GM18909 (cell line): ENCODE measurements at regions not wholly inside any gene's neighbourhood (a gene's known extent, or its start where the extent isn't known, plus 50 kb on each side); places are given as distances from the start of the nearest gene placed in this dataset.

Source experiments
- ATAC-seq: cut with Tn5 transposase; IDR thresholded peaks from one replicate; pipeline ENCODE4 v1.9.1; 2021; ENCODE audit warnings: mild to moderate bottlenecking; ENCODE audit not compliant: unreplicated experiment, poor library complexity

DNA sequence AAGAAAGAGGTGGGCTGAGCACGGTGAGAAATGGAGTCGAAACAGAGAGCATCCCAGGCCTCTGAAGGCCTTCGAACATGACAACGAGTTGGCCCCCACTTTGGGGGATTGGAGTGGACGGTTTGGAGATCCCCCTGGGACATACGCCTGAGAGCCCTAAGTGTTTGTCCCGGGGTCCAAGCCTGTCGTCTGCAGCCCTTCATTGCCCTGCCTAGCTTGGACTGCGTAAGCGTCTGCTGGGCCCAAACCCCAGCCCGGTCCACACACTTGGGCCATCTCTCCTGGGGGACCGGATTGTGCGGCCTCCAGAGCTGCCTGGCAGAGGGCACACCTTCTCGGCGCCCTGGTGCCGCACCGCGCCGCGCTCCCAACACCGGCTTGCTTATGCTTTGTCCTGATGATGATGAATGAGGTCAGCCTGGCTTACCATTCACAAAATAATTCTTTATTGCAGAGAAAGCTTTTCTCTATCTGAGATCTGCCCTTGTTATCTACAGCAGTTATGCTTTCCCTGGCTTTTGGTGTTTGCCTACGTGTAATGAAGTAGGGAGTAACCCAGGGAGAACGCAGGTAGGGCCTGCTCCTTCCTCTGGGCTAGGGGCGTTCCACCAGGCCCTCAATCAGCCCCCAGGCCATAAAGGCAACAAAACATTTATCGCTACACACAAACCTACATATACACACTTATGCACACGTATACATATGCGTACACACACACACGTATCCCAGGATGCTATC lies 85.9 kb upstream of the PPARA start:
- no peak for ATAC-seq

- ATAC-seq, result no peak
Observed at GRCh38 chr22:46064966-46065666, 85.2 kb upstream of the PPARA start.

DNA sequence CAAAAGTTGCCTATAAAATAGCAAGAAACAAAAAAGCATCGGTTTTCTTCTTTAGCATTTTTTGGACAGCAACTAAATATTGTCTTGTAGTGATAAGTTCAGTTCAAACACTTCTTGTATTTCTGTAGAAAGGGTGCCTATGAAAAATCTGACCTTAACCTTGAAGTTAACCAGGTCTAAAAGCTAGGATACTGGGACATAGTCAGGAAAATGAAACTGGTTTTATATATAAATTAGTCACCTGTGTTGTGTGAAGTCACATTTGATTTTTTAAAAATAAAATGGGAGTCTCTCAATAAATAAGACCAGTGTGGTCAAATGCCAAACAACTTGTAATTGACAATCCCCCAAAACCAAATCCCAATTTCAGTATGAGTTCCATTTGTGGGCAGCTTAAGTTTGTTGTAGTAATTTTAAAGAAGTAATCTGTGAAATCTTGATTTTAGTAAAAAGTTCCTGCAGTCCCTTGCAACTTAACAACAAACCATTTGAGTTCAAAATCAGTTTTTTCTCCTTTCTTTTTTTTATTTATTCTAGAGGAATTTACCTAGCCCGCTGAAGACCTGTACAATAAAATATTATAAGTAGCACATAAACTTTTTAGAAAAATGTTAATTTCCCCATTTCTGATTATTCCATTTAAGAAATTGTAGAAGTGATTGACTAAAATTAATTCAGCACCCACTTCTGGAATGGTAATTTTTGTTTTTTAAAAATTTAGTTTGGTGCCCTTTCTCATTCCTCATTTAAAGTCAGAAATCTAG lies 84.5 kb upstream of the PPARA start:
- ATAC-seq, result no peak

DNA sequence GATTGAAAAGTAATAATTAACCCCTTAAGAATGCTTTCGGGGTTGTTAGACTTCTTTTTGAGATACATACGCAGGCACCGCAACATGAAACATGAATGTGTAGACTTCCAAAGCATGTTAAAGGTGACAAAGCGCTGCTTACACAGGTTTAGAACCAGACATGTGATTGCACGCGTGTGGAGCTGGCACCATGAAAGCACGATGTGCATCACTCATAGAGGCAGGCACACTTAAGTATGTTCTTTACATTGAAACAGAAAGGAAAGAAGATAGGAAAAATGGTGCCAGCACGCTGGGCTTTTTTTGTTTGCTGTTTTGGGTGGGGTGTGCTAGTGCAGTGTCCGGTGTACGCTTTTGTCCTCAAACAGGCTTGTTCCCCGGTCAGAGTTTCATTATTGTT lies 83.6 kb upstream of the PPARA start:
- ATAC-seq, result no peak

- no peak for ATAC-seq
Observed at GRCh38 chr22:46067159-46068111, 82.9 kb upstream of the PPARA start.

DNA sequence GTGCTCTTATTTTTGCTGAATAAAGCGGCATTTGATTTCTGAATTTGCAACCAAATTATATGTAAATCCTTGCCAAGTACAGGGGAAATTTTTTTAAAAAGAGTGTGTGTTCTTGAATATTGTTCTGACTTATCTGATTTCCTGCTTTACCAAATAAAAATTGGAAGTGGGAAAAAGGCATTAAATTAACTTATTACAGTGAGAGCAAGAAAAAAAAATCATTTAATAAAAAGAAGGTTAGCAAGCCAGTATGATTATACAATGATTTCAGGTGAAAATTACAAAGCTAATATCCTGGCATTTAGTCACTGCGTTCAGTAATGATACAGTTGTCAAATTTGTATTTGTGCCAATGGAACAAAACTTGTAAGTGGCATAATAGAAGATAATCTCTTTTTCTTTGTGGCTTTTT lies 82.1 kb upstream of the PPARA start:
- ATAC-seq, result no peak

DNA sequence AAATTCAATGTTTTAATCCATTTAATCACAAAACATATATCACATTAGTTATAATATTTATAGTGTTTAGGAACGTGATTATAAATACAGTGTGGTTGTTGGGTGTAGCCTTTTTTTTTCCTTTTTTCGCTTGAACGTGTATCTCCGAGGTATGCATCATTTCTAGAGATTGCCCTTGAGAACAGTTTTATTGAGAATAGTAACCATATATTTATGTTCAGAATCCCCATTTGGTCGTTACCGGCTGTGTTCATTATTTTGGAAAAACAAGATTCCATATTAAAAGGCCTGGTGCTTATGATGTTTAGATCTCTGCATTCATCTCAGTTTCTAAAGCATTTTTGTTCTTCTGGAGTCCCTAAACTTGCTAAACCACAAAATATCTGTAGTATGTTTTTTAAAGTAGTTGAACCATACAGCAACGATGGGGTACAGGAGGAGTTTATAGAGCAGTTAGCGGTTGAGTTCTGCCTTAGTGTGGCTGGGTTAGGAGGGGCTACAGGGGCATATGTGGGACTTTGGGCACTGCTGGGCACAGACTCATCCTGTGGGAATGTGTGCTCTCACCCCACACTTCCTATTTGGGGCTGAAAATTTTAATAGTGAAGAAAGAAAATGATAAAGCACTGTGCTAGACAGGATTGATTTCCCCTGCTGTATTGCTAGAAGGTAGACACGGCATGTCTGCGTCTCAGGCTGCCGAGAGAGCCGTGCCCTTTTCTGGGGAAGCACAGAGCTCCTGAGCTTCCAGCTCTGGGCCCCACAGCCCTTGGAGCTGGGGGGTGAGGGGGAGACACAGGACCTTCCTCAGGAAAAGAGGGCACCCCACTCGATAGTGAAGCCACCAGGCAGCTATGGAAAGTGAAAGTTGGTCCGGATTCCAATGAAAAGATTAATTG lies 81.5 kb upstream of the PPARA start:
- no peak for ATAC-seq

DNA sequence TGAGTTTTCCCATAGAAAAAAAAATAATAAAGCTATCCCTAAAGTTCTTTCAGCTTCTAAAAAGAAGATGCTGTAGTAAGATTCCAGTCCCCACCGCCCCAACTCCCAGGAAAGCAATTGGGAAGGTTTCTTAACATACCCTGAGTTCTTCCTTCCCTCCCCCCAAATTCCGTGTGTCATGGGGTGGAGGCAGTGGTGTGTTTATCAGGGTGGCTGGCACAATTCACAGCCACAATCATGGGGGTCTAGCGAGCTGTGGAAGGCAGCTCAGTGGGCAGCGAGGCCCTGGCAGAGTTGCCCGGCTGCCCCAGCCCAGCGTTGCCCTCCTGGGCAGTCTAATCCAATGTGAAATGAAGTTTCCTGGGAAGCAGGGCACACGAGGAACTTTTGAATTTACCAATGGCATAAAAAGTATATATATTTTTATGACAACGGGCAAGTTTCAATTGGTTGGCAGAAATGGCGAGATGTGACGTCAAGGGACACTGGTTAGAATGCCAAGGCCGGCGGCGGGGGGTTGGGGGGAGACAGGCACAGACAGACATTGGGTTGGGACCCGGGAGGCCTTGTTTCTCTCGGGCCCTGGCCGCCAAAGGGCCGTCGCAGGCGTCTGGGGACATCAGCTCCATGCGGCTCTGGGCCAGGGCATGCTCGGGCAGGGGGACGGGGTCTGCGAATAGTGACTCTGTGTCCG lies 80.7 kb upstream of the PPARA start:
- ATAC-seq, result peak; percentile 3

DNA sequence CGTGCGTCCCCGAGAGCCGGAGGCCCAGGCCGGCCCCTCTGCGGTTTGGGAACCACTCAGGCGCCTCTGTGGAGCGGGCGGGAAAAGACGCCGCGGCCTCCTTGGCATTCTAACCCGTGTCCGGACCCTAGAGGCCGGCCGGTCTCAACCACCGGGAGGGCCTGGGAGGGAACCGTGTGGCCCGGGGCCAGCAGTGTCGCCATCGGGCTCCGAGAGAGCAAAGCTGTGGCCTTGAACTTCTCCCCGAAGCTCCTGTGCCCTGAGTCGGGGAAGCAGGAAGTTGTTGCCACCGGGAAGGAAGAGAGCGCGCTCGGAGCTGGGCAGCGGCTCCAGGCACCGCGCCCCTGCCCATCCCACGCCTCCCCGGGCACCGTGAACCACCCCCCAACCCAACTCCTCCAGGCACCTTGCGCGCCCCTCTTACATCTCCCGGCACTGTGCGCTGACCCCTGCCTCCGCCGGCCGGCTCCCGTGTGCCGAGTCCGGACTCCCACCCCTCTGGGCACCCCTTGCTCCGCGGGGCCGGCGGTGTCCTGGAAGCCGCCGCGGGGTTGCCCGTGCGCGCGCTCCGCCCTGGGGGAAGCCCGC lies 80.0 kb upstream of the PPARA start:
- peak; percentile 32 for ATAC-seq

- ATAC-seq, result peak; percentile 43
Observed at GRCh38 chr22:46070803-46071450, 79.4 kb upstream of the PPARA start.

DNA sequence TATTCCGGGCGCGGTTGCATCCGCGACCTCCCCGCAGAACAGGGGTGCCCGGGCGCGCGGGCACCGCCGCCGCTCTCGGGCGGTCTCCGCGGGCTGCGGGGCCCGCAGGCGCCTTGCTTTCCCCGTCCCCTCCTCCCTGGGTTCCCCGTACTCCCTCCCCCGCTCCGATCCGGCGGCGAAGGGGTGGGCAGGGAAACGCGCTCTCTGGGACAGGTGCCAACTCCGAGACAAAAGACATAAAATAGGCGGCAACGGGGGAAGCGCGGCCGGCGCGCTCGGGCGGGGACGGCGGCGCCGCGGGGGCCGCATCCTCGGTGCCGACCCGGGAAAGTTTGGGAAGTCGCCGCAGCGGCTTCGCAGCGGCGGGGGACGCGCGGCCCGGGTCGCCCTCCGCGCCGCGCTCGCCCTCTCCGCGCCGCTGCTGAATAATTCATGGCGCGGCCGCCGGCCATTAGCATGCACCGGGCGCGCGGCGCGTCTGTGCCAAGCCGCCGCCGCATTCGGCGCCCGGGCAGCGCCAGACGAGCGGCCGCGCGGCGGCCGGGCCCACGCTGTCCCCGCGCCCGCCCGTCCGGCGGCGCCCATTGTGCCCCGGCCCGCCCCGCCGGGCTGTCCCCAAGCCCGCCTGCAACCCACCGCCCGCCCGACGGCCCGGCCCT lies 78.7 kb upstream of the PPARA start:
- ATAC-seq, result no peak

GRCh38 chr22:46072110-46072881 lies 78.0 kb upstream of the PPARA start:
- no peak for ATAC-seq

GRCh38 chr22:46072981-46073682 lies 77.2 kb upstream of the PPARA start:
- ATAC-seq, result no peak

DNA sequence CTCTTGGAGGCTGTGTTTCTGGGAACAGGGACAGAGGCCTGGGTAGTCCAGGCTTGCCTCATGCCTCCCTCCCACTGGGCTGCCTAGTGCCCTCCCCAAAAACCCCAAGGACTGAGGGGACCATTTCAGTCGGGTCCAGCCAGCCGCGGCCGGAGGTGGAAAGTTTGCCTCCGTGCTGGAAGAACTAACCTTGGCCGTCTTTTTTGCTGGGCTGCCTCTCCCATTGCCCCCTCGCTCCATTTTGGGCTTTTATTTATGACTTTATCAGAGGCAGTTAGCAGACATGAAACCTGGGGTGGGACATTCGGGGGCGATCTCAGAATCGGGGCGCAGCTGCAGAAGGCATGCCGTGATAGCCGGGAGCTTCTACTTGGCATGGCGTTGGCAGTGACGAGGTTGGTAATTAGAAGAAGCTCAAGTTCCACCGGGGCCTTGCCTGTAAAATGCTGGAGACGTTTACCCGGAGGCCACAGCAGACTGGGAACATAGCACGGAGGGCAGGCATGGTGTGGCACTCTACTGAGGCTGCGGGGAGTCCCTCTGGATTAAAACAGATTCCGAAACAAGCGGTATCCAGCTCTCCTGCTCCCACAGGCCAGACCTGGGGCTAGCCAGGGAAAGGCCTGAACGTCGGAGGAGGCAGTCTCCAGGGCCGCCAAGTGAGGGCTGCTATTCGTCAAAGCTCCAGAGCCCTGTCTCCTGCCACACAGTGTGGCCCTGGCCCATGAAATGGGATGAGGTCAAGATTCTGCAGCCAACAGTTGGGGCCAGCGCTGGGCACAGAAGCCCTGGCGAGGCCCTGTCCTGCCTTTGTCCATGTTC lies 76.4 kb upstream of the PPARA start:
- ATAC-seq, result no peak
